ENCODE measurements at regions not wholly inside any gene's neighbourhood (a gene's known extent, or its start where the extent isn't known, plus 50 kb on each side); places are given as distances from the start of the nearest gene placed in this dataset.

GRCh38 chr17:33948309-33948708 lies 306.8 kb upstream of the CCL2 start:
- no peak overlapping the region for H3K4me3 ChIP-seq (ENCODE audit: low read depth, low read length, poor library complexity, severe bottlenecking)
- no peak overlapping the region for H3K9ac ChIP-seq (ENCODE audit: low read length)
- H3K27ac ChIP-seq (ENCODE audit: low read depth, low read length, poor library complexity, severe bottlenecking), result no peak overlapping the region
- H3K4me1 ChIP-seq (ENCODE audit: insufficient read depth, low read length, severe bottlenecking), result no peaks in the 10 kb centered on the region
- no peak for TF ChIP-seq EZH2 (IDR thresholded peaks at IDR 0.05; ENCODE audit: borderline replicate concordance, low read length)
- no peak for TF ChIP-seq CTCF (IDR thresholded peaks at IDR 0.05; ENCODE audit: low read length)
- H2AFZ ChIP-seq (ENCODE audit: low read length), result no peak overlapping the region
- H3K79me2 ChIP-seq (ENCODE audit: insufficient read depth, low read length), result no peaks in the 10 kb centered on the region
- no peaks in the 10 kb centered on the region for H3K9me2 ChIP-seq (ENCODE audit: low read depth, low read length)
- no peaks in the 10 kb centered on the region for H3F3A ChIP-seq (ENCODE audit: insufficient read depth, low read length)
- H3K9me3 ChIP-seq (ENCODE audit: low read length), result no peaks in the 10 kb centered on the region
- H3K4me2 ChIP-seq (ENCODE audit: low read length), result no peak overlapping the region
- no peaks in the 10 kb centered on the region for H3K36me3 ChIP-seq (ENCODE audit: insufficient read depth, low read length)
- no peaks in the 10 kb centered on the region for H3K27me3 ChIP-seq (ENCODE audit: insufficient read depth, low read length)
- no peaks in the 10 kb centered on the region for H4K20me1 ChIP-seq (ENCODE audit: insufficient read depth, low read length)

GRCh38 chr17:33949100-33949499 lies 306.0 kb upstream of the CCL2 start:
- H3K27me3 ChIP-seq (ENCODE audit: insufficient read depth, low read length), result no peaks in the 10 kb centered on the region
- H3K4me3 ChIP-seq (ENCODE audit: low read depth, low read length, poor library complexity, severe bottlenecking), result no peak overlapping the region
- H3K9ac ChIP-seq (ENCODE audit: low read length), result no peak overlapping the region
- no peak for TF ChIP-seq EZH2 (IDR thresholded peaks at IDR 0.05; ENCODE audit: borderline replicate concordance, low read length)
- peak; percentile 36; the same call in 1 of the 2 replicates for TF ChIP-seq CTCF (IDR thresholded peaks at IDR 0.05; ENCODE audit: low read length)
- H3K9me3 ChIP-seq (ENCODE audit: low read length), result no peaks in the 10 kb centered on the region
- H2AFZ ChIP-seq (ENCODE audit: low read length), result no peak overlapping the region
- no peaks in the 10 kb centered on the region for H3K9me2 ChIP-seq (ENCODE audit: low read depth, low read length)
- no peaks in the 10 kb centered on the region for H3K4me1 ChIP-seq (ENCODE audit: insufficient read depth, low read length, severe bottlenecking)
- H3K4me2 ChIP-seq (ENCODE audit: low read length), result no peak overlapping the region
- H3K27ac ChIP-seq (ENCODE audit: low read depth, low read length, poor library complexity, severe bottlenecking), result no peak overlapping the region
- H3K79me2 ChIP-seq (ENCODE audit: insufficient read depth, low read length), result no peaks in the 10 kb centered on the region
- H4K20me1 ChIP-seq (ENCODE audit: insufficient read depth, low read length), result no peaks in the 10 kb centered on the region
- no peaks in the 10 kb centered on the region for H3K36me3 ChIP-seq (ENCODE audit: insufficient read depth, low read length)
- H3F3A ChIP-seq (ENCODE audit: insufficient read depth, low read length), result no peaks in the 10 kb centered on the region

GRCh38 chr17:33950061-33950460 lies 305.0 kb upstream of the CCL2 start:
- Histone ChIP-seq H3K9ac (ENCODE audit: low read length) (no peak overlapping the region), H3K9me3 (ENCODE audit: low read length) (no peaks in the 10 kb centered on the region), H2AFZ (ENCODE audit: low read length) (no peak overlapping the region), H3K79me2 (ENCODE audit: insufficient read depth, low read length) (no peaks in the 10 kb centered on the region), H3K27me3 (ENCODE audit: insufficient read depth, low read length) (no peaks in the 10 kb centered on the region), H3K27ac (ENCODE audit: low read depth, low read length, poor library complexity, severe bottlenecking) (no peak overlapping the region), H3K4me1 (ENCODE audit: insufficient read depth, low read length, severe bottlenecking) (no peaks in the 10 kb centered on the region), H3K4me3 (ENCODE audit: low read depth, low read length, poor library complexity, severe bottlenecking) (no peak overlapping the region), H3K4me2 (ENCODE audit: low read length) (no peak overlapping the region), H3K9me2 (ENCODE audit: low read depth, low read length) (no peaks in the 10 kb centered on the region), H3F3A (ENCODE audit: insufficient read depth, low read length) (no peaks in the 10 kb centered on the region), H4K20me1 (ENCODE audit: insufficient read depth, low read length) (no peaks in the 10 kb centered on the region), H3K36me3 (ENCODE audit: insufficient read depth, low read length) (no peaks in the 10 kb centered on the region)
- TF ChIP-seq CTCF (IDR thresholded peaks at IDR 0.05; ENCODE audit: low read length) (no peak), EZH2 (IDR thresholded peaks at IDR 0.05; ENCODE audit: borderline replicate concordance, low read length) (no peak)
